ENCODE measurements at regions not wholly inside any gene's neighbourhood (a gene's known extent, or its start where the extent isn't known, plus 50 kb on each side); places are given as distances from the start of the nearest gene placed in this dataset.
A peak's percentile ranks its signal among the peaks of the same experiment; 100 is the strongest.
"Not testable (repeated sequence)": the region's sequence is repeated elsewhere in the genome, so short reads cannot be mapped to it uniquely, and the experiment has no call there.

DNA sequence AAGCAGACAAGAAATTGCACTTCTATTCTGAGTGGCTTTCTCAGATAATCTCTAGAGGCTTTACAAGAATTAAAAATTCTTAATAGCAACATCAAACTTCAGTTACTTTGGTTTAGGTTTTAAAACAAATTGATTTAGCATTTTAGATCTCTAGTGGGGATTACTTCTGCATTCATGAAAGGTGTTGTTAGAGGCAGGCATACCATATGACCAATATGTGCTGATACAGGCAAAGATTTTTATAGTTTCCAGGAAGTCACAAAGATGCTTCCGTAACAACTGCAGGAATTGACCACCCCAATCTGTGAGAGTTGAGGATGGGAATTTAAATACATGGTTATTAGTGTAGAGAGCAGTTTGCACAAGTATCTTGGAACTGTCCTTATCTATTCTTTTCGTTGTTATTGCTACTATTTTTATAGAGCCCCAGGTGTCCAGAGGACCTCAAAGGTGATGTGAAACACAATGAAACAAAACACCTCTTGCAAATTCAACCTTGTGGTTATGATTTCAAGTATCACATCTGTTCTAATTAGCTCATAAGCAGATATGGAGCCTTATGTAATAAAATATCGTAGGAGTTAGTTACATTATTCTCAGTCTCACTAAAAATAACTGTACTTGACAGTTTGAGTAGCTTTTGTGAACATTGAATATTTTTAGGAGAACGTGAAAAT lies 512.7 kb upstream of the ADGRL4 start:
- DNase-seq = no peak

GRCh38 chr1:79517470-79518224 lies 511.1 kb upstream of the ADGRL4 start:
- no peak for DNase-seq

- no peak for DNase-seq
Observed at GRCh38 chr1:79507770-79508169, 501.2 kb upstream of the ADGRL4 start.

GRCh38 chr1:79501153-79501552 lies 494.6 kb upstream of the ADGRL4 start:
- DNase-seq = no peak

- DNase-seq = no peak
Observed at GRCh38 chr1:79499541-79499940, 493.0 kb upstream of the ADGRL4 start.

GRCh38 chr1:79497193-79497773 lies 490.8 kb upstream of the ADGRL4 start:
- DNase-seq = peak; percentile 9

DNA sequence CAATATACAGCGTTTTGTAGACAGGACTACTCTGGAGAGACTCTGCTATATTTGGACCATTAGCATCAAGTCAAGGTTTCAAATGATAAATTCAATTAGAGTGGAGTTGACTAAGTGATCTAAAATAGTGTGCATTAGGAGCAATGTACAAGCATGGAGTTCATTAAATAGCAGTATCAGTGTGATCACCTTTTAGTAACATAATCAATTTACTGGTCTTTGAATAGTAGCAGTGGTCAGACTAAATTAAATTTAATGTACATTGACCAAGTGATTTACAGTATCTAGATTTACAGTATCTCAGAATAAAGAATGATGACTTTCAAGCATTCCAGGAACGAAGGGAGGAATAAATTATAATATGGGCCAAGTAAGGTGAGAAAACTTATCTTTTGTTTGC lies 489.6 kb upstream of the ADGRL4 start:
- no peak for DNase-seq

DNA sequence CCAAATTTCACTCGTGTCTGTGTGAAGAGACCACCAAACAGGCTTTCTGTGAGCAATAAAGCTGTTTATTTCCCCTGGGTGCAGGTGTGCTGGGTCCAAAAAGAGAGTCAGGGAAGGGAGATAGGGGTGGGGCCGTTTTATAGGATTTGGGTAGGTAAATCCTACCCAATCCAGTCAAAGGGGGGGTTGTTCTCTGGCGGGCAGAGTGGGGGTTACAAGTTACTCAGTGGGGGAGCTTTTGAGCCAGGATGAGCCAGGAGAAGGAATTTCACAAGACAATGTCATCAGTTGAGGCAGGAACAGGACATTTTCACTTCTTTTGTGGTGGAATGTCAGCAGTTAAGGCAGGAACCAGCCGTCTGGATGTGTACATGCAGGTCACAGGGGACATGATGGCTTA lies 487.2 kb upstream of the ADGRL4 start:
- not testable (repeated sequence) for DNase-seq

- not testable (repeated sequence) for DNase-seq
Observed at GRCh38 chr1:79488572-79489121, 482.1 kb upstream of the ADGRL4 start.

DNA sequence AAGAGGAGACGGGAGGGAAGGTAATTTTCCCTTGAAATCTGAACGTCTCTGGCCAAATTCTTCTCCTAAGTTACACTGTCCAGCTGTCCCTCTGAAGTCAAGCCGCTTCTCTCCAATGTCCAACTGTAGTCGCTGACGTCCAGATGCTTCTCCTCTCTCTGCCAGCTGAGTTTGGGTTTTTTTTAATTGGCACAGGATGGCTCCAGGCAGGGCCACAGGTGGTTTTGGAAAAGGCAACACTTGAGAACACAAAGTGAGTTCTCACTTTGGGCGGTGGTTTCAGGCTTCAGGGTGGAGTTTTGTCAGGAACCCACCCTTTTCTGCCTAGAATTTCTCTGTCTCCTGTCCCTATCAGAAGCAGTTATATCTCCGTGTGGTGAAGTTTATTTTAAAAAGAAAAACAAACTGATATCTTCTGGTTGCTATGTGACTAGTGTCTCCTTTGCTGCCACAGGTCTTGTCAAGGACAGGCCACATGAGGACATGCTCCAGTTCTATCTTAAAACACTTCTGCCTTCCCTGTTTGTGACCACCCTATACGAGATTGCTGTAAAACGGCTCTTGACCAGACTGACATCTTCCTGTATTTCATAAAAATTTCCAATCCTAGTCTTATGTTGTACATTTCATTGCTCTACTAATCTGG lies 472.3 kb upstream of the ADGRL4 start:
- no peak for DNase-seq

DNA sequence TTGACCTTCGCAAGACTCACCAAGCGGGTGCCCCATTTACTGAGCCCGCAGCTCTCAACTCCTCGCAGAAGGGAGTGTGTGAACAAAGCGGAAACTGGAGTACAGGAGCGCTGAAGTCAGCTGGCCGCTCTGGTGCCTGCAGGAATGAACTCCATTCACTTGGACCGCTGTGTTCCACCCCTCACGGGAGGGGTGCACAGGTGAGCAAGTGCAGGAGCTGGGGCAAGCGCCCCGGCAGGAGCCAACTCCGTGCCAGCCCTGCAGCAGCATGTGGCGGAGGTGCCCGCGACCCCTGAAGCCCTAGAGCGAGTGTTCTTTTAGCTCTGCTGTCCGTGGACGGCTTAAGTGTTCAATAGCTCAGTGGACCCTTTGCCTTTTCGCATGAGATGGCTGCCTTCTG lies 471.6 kb upstream of the ADGRL4 start:
- DNase-seq = no peak

GRCh38 chr1:79472067-79472656 lies 465.6 kb upstream of the ADGRL4 start:
- no peak for DNase-seq

DNA sequence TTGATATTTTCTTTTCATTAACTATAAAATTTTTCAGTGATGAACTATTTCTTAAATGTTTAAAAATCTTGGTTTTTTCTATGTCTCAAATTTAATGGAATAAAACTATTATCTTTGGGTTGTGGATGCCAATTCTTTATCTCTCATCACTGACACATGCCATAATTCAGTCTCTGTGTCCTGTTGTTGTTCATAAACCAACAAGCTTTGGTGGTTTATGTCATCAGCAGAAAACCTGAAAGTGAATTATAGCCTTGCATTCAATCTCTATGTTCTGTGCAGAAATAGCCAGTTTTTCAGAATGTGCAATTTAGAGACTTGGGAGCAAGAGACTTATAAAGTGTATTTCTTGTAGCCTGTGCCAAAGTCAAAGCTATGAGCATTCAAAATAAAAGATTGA lies 462.6 kb upstream of the ADGRL4 start:
- DNase-seq = no peak

- DNase-seq = no peak
Observed at GRCh38 chr1:79460773-79461436, 454.4 kb upstream of the ADGRL4 start.

DNA sequence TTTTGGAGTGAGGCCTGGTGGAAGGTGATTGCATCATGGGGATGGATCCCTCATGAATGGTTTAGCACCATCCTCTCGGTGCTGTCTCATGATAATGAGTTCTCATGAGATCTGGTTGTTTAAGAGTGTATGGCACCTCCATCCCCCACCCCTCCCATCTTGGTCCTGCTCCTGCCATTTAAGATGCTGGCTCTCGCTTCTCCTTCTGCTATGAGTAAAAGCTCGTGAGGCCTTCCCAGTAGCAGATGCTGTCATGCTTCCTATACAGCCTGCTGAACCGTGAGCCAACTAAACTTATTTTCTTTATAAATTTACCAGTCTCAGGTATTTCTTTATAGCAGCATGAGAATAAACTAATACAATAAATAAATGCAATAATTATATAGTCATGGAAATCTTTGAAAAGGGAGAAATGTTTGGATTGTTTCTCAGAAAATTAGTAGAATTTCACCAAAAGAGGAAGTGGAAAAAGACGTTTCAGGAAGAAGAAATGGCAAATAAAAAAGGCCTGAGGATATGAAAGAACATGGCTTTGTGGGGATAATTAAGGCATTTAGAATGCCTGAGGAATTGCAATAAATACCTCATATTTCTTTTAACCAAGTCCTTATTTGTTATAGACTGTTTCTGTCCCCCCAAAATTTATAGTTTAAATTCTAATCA lies 451.2 kb upstream of the ADGRL4 start:
- DNase-seq = no peak

DNA sequence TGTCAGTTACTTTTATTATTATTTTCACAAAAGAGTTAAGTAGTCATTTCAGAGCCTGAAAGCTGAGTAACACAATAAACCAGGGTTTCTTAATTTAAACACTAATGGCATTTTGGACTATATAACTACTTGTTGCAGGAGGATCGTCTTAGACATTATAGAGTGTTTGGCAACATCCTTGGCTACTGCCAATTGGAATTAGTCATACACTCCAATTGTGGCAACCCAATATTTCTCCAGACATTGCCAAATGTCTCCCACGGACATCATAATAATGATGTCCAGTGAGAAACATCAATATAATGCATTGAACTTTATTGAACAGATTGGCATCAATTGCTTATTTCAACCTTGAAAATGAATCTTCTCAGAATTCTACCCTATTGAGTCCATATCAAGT lies 441.9 kb upstream of the ADGRL4 start:
- no peak for DNase-seq

DNA sequence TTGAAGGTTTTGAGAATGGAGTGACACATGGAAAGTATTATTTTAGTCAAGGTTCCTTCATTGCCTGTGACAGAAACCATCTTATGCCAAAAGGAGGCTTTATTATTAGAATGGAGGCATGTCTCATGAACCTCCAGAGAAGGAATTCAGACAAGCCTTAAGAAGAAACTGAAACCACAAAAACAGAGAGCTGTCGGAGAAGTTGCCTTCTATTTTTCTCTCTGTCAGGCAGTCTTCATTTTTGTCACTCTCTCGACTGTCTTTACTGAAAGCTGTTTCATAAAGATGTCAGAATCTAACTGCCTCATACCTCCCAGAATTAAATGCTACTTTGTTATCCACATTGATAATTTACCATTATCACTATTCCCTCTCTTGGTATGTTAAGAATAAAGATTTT lies 434.7 kb upstream of the ADGRL4 start:
- no peak for DNase-seq

- DNase-seq = no peak
Observed at GRCh38 chr1:79437540-79437939, 431.0 kb upstream of the ADGRL4 start.

- DNase-seq = no peak
Observed at GRCh38 chr1:79431340-79431739, 424.8 kb upstream of the ADGRL4 start.

DNA sequence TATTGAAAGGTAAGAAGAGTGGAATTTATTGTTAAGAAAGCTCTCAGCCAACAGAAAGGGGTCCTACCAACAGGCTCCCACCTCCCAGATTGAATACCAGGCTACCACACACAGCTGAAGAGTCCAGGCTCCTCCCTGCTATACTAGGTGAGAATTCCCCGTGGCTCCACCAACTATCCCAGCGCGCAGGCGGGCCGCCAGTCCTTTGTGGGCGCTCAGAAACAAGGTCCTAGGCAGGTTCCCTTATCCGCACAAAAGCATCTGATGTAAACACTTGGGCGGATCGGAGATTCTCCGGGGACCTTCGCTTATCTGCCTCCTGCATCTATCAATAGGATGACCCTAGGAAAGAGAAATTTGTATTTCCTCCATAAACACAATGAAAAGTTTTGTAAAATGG lies 423.9 kb upstream of the ADGRL4 start:
- no peak for DNase-seq

- no peak for DNase-seq
Observed at GRCh38 chr1:79422726-79423125, 416.2 kb upstream of the ADGRL4 start.

GRCh38 chr1:79398501-79398900 lies 392.0 kb upstream of the ADGRL4 start:
- no peak for DNase-seq
